OCI-M2 (cell line): ENCODE measurements at regions not wholly inside any gene's neighbourhood (a gene's known extent, or its start where the extent isn't known, plus 50 kb on each side); places are given as distances from the start of the nearest gene placed in this dataset.
"Not testable (repeated sequence)": the region's sequence is repeated elsewhere in the genome, so short reads cannot be mapped to it uniquely, and the experiment has no call there.

Source experiments
- DNase-seq: peaks from one replicate; lab custom pipeline; 2025; ENCODE audit not compliant: unreplicated experiment; lab: John Stamatoyannopoulos, UW

DNA sequence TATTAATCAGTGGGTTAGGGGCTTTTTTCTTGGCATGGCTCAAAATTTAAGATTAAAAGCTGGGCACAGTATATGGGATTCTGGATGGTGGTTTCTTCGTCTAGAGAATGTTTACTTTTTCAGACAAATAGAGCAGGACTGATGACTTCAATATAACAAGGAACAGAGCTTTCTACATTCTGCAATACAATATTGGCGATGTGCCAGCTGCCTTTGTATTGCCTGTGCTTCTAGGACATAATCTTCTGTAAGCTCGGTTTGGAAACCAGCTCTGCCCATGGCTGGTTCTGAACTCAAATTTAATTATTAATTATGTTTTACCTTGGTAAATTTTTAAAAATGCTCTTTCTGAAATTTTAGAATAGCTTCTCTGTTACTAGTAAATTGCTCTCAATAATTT lies 139.1 kb upstream of the TRPC4 start:
- no peak for DNase-seq

- no peak for DNase-seq
Measured at GRCh38 chr13:38002606-38003005, 133.0 kb upstream of the TRPC4 start.

DNA sequence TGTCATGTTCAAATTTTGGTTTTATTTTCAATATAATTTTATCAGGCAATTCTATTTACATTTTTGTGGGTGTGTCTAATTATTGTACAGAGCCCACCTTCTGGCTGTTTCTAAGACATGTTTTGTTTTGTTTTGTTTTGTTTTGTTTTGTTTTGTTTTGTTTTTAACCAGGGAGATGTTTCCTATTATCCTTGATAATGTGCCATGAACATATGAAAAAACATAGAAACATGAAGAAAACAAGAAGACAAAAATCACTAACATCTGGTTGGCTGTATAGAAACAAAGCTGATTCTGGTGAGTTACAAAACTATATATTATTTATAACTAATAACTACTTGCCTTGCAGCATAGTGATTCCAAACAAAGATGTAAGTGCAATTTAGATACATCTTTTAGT lies 128.1 kb upstream of the TRPC4 start:
- DNase-seq: no peak

DNA sequence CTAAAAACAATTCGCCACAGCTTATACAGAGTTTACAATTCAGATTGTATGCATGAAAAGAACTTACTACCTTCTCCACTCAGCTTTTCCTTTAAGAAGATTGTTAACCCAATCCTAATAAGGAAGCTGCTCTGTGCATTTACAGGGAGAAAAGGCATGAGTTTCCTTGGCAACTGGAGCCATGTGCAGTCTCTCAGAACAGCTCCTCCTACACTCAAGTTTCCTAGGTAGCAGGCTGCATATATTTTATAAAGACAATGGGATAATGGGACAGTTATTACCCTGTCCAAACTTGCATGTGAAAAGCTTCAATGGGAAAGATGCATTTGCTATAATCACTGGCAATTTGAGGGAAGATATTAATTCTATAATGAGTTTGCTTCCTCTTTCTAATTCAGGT lies 125.5 kb upstream of the TRPC4 start:
- DNase-seq: no peak

- no peak for DNase-seq
Measured at GRCh38 chr13:37986811-37987210, 117.2 kb upstream of the TRPC4 start.

- no peak for DNase-seq
Measured at GRCh38 chr13:37985281-37985680, 115.7 kb upstream of the TRPC4 start.

GRCh38 chr13:37984357-37984756 lies 114.8 kb upstream of the TRPC4 start:
- no peak for DNase-seq

DNA sequence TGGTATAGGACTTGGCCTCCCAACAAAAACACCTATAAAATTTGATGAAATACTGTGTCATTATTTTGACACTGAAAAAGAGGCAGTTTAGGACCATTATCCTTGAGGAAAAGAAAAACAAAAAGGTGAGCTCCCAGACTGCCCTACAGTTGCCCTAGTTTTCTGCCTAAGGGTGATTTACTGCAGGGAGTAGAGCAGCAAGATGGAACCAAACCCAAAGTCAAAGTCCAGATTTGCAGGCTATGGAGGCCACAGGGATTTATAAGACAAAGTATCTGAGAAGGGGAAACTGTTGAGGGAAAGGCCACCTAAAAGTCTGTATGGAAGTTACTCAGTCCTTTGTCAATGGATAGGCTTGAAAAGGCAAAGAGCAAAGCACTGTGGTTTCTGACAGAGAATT lies 112.4 kb upstream of the TRPC4 start:
- no peak for DNase-seq

DNA sequence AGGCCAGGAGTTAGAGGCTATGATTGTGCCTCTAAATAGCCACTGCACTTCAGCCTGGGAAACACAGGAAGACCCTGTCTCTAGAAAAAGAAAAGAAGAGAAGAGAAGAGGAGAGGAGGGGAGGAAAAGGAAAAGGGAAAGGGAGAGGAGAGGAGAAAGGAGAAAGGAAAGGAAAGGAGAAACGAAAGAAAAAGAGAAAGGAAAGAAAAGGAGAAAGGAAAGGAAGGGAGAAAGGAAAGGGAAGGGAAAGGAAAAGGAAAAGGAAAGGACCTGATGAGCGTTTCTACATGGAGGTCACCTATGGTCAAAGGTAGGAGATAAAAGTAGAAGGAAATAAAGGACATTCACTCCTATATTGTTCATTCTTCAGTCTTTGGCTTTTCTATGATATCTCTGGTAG lies 109.1 kb upstream of the TRPC4 start:
- no peak for DNase-seq

GRCh38 chr13:37968555-37968954 lies 99.0 kb upstream of the TRPC4 start:
- DNase-seq: no peak

DNA sequence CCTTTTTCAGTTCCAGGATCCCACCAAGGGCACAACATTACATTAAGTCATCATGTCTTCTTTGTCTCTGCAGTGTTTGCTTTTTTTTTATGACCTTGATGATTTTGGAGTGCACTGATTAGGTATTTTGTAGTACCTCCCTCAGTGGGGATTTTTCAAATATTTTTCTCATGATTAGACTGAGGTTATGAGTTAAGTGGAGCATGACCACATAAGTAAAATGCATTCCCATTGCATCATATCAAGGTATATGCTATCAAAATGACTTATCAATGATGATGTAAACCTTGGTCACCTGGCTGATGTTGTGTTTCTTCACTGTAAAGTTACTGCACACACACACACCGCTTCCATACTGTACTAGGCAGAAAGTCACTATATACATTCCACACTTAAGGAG lies 96.7 kb upstream of the TRPC4 start:
- DNase-seq: no peak

DNA sequence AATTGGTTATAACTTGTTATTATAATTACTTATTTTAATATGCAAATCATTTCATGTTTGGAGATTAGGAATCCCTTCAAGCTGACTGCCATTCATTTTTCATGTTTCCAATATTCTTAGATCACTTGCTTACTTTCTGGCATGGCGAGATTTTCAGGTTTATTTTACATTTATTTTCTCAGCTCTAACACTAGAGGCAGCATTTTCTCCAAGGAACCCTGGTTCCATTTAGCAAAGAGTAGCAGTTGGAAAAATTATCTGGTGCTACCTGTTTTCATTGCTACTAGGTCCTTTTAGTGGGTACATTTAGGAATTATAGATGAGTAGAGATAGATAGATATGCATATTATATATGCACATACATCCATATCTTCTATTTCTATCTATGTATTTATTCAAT lies 90.9 kb upstream of the TRPC4 start:
- no peak for DNase-seq

DNA sequence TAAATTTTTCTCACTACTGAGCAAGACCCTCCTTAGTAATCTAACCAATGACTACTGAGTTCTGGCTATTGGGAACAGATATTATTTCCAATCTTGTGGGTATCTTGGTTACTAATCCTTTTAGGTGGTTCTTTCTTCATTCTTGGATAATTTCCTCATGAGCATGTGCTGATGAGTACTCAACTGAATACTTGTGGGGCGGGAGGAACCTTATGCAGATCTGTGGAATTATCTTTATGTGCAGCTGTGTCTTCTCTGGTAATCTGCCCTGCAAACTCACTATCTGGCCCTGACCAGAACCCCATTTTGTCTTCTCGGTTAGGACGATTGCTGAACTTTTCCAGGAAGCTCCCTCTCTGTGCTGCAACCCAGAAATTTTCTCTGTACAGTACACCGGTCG lies 89.7 kb upstream of the TRPC4 start:
- DNase-seq: peak; percentile 86

DNA sequence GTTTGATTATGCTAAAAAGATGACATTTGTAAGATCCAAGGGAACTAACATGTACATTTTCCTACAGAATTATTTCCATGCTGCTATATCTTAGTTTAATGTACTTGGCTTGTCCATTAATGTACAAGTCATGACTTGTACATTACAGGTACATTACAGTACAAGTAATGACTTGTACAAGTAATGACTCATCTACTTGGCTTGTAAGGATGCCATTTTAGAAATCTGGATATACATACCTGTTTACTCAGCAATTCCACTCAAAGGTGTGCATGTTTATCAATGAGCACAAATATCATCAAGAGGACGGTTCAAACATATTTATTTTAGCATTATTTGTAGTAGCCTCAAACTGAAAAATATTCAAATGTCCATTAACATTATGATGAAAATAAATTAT lies 87.0 kb upstream of the TRPC4 start:
- DNase-seq: no peak

DNA sequence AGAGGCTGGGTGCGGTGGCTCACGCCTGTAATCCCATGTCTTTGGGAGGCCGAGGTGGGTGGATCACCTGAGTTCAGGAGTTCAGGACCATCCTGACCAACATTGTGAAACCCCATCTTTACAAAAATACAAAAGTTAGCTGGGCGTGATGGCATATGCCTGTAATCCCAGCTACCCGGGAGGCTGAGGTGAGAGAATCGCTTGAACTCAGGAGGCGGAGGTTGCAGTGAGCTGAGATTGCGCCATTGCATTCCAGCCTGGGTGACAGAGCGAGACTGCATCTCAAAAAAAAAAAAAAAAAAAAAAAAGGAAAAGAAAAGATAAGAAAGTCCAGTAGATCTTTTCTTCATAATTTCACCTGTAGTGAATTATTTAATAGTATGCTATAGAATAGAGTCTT lies 85.0 kb upstream of the TRPC4 start:
- DNase-seq: not testable (repeated sequence)

DNA sequence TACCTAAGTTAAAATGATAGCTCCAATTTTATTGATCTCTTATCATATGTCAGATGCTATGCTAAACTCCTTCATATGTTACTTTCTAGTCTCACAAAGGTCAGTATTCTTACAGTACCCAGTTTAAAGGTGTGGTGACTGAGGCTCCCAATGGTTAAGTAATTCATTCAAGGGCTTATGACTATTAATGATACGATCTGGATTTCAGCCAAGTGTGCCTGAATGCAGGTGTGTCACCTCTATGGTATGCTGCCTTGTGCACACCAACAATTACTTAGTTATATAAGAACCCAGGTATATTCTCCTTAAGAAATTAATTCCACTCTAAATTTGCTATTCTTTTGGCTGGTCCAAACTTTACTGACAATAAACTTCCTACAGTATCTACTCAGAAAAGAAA lies 84.6 kb upstream of the TRPC4 start:
- DNase-seq: no peak

GRCh38 chr13:37953696-37954095 lies 84.1 kb upstream of the TRPC4 start:
- no peak for DNase-seq

DNA sequence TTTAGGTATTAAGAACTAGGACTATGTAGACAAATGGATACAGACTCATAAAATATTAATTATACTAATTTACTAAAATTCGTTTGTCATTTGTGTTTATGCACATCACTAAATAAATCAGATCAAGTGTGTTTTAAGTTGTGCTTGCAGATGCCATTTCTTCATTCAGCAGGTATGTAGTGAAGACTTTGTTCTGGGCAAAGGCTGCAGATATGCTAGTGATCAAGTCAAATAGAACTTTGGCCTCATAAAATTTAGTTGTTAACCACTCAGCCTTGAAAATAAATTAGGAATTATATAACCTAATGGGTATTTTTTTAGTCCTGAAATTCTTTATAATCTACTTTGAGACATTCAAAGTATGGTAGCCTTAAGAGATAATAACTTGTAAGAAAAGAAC lies 80.4 kb upstream of the TRPC4 start:
- DNase-seq: no peak

DNA sequence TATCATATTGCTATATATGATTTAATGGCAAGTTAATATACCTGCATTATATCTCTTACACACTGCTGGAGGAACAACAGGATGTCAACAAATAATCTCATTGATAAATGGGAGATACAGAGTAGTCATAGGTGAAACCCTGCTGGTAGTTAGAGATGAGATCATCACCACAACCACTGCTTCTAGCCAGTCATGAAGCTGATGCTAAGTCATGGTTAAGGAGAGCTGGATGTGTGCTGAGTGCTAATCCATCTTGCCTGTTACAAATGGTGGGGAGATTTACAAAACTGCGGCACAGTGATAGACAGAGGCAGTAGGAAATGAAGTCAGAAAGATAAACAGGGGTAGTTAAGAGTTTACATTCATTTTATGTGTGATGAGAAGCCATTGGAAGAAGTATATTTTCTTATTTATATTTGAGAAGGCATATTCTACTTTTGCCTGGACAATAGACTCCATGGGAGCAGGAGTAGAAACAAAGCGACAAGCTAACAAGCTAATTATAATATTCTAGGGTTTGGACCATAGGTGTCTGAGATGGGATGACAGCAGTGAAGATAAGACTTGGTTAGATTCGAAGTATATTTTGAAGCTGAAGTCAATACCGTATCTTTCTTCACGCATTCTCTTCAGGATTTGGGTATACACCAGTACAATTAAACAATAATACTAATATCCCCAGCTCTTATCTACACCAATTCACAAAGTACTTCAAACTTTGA lies 78.0 kb upstream of the TRPC4 start:
- no peak for DNase-seq

DNA sequence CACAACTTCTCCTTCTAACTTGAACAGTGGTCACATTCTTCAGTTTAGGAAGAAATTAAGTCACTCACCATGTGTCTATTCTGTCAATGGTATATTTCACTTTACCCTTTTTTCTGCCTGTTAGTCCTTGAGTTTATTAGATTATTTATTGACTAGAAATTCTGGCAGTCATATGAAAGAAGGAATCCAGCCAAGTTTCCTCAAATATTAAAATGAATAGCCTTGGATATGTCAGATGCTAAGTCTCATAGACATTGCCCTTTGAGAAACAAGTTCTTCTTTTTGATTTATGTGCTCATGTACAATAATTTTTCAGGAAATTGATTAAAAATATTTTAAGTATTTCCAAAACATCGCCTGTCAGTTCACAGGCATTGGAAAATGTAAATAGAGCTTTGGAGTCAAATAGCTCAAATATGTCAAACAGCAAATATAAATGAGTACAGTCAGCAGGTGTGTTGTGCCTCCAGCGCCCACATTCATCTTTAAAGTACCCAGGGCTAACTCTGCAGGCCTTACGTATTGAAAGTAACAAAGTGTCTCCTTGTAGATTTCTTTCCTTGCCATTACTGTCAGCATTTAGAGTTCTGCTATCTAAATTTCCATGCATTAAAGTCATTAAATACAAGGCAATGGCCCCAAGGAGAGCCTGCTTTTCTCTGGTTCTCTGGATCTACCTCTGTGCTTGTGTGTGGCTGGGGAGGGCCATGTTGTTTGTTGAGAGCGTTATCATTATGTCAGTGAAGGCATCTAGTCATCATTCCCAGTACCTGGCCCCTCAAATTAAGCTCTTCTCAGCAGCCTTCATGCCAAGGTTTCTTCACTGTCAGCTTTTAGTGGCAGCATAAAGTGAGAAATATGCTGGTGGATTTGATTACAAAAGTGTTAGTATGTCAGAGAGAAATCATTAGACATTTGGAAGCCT lies 76.3 kb upstream of the TRPC4 start:
- DNase-seq: no peak

GRCh38 chr13:37944869-37945442 lies 75.4 kb upstream of the TRPC4 start:
- DNase-seq: no peak
